NCI-H345 treated with DMSO at 0.1 percent for 48 hours (cell line): ENCODE measurements at regions not wholly inside any gene's neighbourhood (a gene's known extent, or its start where the extent isn't known, plus 50 kb on each side); places are given as distances from the start of the nearest gene placed in this dataset.
"Not testable (repeated sequence)": the region's sequence is repeated elsewhere in the genome, so short reads cannot be mapped to it uniquely, and the experiment has no call there.

Experiments used
- DNase-seq: peaks from one replicate; lab custom pipeline; 2025; ENCODE audit not compliant: unreplicated experiment; lab: John Stamatoyannopoulos, UW

DNA sequence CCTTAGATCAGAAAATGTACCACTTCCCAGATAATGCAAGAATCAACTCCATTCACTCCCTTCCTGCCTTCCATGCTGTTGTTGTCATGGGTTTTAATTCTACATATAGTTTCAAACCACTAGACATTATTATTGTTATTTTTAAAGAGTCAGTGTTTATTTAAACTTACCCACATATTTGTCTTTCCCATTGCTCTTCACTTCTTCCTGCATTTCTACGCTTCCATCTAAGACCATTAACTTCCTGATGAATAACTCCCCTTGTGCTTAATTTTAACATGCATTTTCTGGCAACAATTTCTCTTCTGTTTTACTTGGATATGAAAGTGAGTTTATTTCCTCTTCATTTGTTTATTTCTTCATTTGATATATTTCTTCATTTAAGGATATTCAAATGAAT is 127.1 kb upstream of the FHIT start:
- DNase-seq: no peak

DNA sequence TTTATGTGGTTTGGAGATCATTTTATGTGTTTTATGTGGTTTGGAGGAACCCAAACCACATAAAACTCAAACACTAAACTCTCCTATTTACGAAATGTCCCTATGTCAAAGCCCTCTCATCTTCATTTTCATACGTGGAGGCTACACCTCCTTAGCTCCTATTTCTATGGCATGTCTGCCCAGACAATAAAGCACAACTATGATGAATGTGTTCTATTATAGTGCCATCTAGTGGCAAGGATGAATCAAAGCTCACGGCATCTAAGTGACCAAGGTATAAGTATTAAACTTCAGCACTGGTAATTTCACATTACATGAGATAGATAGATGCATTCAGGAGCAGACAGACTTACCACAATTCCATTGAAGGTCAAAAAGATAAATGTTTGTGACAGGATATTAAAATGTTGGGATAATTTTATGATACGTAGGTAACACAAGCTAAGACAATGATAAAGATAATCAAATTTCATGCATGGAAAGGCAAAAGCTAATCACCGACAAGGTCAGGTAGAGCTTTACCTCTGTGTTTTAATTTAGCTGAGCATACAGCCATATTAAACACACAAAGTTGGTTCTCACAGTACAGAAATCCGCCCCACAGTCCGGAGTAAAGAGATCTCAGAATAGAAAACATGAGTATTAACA is 130.6 kb upstream of the FHIT start:
- no peak for DNase-seq

DNA sequence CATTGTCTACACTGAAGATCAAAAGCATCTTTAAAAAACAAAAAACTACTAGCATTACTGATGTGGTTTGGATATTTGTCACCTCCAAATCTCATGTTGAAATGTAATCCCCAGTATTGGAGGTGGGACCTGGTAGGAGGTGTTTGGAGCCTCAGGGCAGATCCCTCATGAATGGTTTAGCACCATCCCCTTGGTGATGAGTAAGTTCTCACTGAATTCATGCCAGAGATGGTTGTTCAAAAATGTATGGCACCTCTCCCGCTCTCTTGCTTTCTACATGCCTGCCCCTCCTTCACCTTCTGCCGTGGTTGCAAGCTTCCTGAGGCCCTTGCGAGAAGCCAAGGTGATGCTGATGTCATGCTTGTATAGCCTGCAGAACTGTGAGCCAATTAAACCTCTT is 136.6 kb upstream of the FHIT start:
- no peak for DNase-seq

GRCh38 chr3:61393480-61393947 is 142.3 kb upstream of the FHIT start:
- DNase-seq: not testable (repeated sequence)

- no peak for DNase-seq
Observed at GRCh38 chr3:61401359-61401758, 150.1 kb upstream of the FHIT start.

GRCh38 chr3:61407397-61407796 is 154.0 kb upstream of the PTPRG start:
- no peak for DNase-seq

- no peak for DNase-seq
Observed at GRCh38 chr3:61409638-61410037, 151.7 kb upstream of the PTPRG start.

DNA sequence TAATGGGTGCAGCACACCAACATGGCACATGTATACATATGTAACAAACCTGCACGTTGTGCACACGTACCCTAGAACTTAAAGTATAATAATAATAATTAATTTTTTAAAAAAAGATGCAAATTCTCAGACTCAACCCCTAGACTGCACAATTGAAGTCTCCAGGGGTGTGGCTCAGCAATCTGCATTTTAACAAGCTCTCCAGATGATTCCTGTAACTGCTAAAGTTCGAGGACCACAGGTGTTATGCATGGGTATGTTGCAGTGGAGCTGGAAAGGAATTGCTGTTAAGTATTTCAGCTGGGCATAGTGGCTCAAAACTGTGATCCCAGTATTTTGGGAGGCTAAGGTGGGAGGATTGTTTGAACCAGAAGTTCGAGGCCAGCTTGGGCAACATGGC is 151.0 kb upstream of the PTPRG start:
- not testable (repeated sequence) for DNase-seq

DNA sequence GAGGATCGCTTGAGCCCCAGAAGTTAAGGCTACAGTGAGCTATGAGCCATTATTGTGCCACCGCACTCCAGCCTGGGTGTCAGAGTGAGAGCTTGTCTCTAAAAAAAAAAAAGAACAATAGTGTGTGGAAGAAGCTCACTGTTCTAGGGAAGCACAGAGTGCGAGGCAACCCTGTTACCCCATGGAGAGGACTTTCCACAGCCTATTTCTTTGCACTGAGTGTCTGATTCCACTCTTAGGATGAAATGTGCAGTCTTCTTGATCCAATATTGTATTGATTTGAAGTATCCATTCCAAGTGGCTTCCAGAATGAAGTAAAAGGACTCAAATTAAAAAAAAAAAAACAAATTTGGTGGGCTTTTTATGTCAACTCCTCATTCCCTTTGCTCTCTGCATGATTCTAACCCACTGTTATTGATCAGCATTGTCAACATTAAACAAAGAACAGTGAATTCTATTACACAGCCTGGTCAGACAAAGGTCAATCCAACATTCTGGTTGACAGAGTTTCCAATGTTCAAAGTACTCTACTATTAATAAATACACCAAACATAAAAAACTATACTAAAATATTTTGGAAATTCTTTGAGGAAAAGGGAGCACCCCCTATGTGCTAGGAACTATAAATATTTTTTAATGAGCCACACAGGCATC is 150.2 kb upstream of the PTPRG start:
- DNase-seq: no peak

DNA sequence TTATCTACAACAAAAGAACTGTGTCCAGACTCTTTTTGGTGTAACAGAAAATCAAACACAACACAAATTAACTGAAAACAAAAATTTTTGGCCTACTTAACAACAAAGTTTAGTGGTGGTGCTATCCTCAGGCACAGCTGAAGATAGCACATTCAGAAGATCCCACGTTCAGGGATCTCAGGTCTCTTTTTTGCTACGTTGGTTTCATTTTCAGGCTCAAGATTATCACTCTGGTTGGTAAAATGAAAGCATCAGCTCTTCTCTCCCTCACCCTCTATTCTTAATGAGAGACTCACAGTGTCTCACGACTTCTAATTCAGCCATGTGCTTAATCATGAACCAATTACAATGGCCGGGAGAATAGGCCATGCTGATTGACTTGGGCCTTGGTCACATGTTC is 146.9 kb upstream of the PTPRG start:
- no peak for DNase-seq

GRCh38 chr3:61415201-61415600 is 146.2 kb upstream of the PTPRG start:
- no peak for DNase-seq

DNA sequence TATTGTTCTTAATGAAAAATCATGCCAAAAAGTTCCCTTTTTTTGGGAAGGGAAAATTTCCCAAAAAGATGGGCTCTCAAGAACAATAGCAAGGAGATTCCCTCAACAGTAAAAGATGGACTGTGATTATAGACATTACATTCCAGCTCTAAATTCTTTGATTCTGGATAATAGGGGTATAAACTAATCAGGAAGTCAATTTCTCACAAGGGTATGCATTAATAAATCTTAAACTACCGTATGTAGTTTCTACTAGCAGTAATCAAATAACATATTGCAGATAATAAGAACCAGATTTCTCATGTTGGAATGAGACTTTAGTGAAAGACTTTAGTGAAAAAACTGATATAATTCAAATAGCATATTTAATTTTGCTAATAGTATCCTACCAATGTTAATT is 144.8 kb upstream of the PTPRG start:
- no peak for DNase-seq

DNA sequence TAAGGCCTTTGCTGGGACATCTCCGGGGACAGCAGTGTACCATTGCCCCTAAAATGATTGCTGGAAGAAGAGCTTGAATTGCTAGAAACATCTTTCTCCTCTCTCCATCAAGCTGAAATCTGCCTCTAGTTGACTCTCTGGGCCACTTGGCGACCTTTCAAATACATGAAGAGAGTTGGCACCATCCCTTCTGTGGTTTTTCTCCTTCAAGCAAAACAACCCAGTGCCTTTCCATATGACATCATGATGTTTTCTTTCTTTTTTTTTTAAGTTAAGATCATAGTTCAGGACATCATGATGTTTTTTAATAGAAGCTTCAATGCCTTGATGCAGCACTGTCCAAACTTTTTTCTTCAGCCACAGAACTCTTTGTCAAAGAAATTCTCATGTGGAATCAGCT is 144.0 kb upstream of the PTPRG start:
- DNase-seq: no peak

- DNase-seq: no peak
Observed at GRCh38 chr3:61420136-61420759, 141.1 kb upstream of the PTPRG start.

GRCh38 chr3:61422945-61423673 is 138.3 kb upstream of the PTPRG start:
- DNase-seq: no peak

DNA sequence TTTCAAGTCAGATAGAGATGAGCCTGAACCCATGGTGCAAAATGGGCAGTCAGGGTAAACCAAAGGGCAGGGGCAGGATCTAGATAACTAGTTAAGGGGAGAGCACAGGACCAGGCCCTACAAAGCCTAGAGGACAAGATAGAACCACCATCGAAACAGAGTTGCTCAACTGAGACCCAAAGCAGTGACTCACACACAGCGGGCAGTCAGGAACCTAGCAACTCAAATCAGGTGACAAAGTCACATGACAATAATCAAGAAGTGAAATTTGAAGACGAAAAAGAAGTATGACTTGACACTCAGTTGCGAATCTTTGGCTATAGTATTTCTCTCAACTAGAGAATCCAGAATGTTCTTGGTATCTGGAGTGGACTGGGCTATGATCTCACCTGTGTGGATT is 136.0 kb upstream of the PTPRG start:
- no peak for DNase-seq

GRCh38 chr3:61429106-61429505 is 132.3 kb upstream of the PTPRG start:
- DNase-seq: no peak

- DNase-seq: not testable (repeated sequence)
Observed at GRCh38 chr3:61434901-61435300, 126.5 kb upstream of the PTPRG start.

- not testable (repeated sequence) for DNase-seq
Observed at GRCh38 chr3:61435361-61435760, 126.0 kb upstream of the PTPRG start.

DNA sequence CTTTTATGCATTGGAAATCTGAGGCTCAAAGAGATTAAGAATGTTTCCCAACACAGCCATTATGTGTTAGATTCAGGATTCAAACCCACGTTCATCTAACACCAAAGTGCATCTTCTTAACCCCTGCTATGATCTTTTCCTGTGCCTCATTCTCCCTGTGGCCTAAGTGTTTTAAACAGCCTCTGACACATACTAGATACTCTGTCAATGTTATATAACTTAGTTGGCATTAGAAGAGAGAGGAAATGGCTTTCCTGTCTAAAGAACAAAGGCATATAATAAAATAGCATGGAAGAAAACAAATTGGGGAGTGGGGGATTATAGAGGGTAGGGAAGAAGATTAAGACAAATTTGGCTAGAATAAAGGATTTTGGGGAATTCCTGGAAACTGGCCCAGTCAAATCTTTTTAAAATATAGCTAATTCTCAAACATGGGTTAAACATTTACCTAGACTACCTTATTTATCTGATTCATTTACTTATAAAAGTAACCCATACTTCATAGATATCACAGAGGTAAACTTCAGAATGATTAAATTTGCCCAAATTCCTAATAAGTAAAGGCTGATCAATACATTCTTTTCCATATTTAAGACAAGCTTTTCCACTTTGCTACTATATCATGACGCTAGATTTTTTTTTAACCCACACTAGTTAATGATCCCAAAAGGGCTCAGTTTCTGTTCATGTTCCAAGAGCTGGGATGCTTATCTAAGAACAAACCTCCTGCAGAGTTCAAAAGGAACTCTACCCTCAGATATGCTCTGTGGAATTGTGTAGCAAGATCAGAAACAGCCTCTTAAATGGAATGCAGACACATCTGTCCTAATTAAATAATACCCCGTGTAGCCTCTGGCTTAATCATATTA is 122.9 kb upstream of the PTPRG start:
- DNase-seq: no peak

- peak; percentile 1 for DNase-seq
Observed at GRCh38 chr3:61439122-61439458, 122.3 kb upstream of the PTPRG start.
